ENCODE measurements at regions not wholly inside any gene's neighbourhood (a gene's known extent, or its start where the extent isn't known, plus 50 kb on each side); places are given as distances from the start of the nearest gene placed in this dataset.
"Not testable (repeated sequence)": the region's sequence is repeated elsewhere in the genome, so short reads cannot be mapped to it uniquely, and the experiment has no call there.

DNA sequence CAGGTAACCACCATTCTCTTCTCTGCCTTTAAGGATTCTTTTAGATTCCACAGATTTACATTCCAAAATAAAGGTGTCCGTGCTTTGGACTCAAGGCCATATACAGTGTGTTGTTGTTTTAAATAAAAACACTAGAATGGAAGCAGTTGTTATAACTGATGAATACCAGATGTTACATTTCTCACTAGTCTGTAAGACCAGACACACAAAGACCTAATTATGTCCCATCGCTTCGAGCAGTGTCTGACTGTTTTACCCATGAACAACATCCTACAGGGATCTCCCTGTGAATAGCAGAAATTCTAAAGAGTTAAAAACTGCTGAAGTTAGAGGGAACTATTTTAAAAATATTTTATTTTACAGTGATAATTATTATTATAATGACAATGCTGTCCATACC lies 574.7 kb upstream of the ZP4 start:
- no peak for DNase-seq (ENCODE audit: low spot score)

GRCh38 chr1:238458899-238459298 lies 568.2 kb upstream of the ZP4 start:
- DNase-seq (ENCODE audit: low spot score), result no peak

- no peak for DNase-seq (ENCODE audit: low spot score)
These were observed 566.9 kb upstream of the ZP4 start for GRCh38 chr1:238457610-238458009.

DNA sequence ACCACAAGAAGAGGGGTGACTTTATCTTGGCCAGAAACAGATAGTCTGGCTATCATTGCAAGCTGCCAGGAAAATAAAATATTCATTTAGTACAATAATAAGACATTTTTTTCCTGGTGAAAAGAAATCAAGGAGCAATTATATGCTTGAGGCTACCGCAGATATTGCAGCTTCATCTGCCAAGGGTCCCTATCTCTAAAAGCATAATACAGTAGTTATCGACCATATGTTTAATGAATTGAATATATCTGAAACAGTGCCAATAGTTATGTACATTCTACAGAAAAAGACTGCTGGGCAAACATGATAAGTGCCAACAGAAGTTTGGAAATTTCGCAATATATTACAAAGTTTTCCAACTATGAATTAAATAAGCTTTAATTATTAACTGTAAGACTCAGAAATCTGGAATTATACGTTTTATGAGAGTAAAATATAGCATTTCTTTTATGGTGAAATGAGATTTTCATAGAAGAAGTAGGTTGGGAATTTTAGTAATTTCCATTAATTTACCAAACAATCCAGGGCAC lies 561.1 kb upstream of the ZP4 start:
- DNase-seq (ENCODE audit: low spot score), result no peak

GRCh38 chr1:238450976-238451375 lies 560.3 kb upstream of the ZP4 start:
- no peak for DNase-seq (ENCODE audit: low spot score)

GRCh38 chr1:238443687-238444086 lies 553.0 kb upstream of the ZP4 start:
- DNase-seq (ENCODE audit: low spot score), result no peak

DNA sequence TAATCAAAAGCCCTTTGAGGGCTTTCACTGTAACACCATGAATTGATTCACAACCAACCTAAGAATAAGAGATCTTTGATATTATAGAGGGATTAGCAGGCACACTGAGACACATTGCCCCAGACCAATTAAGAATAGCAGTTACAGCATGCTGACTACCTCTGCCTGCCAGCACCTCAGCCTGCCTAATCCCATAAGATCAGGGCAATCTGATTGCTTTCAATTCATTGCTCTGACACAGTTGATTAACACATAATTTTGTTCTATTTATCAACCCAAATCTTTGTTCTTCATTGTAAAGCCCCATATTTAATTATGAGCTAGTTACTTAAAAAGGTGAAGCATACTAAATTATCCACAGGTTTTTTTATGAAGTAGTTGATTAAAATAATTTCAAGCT lies 548.8 kb upstream of the ZP4 start:
- no peak for DNase-seq (ENCODE audit: low spot score)

DNA sequence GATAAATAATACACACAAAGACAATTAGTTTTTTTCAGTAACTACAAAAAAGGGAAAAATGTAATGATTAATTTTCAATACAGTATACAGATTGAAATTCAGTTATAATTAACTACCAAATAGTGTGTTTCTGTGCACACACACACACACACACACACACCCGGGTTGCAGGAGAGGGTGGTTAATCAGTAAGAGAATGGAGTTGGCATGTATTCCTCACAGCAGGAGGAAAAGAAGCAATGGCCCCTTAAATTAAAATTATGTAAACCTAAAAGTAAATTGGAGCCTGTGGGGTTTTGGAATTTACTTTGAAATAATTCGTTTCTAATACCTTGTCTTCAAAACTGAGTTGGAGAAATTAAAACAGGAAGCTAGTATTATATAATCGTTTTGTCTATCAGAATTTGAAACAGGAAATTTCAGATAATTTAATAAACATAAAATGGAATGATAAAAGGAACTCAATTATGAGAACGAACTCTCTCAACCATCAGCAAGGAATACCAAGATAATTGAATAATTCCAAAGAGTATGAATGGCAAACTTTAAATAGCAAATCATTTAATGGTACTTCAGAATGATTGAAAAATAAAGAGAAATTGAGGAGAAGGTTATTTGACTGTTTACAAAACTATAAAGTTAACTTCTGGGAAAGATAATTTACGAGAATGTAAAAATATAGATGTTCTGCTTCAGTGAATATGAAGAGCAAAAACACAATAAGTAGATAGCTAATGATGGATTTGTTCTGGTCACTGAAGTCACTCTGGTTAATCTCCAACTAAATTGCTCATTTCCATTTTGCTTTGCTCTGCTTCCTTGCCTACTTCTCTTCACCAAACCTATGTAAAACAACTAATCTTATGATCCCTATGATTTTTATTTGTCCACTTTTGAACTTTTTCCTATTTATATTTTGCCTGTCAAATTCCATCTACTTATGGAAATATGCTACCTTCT lies 547.9 kb upstream of the ZP4 start:
- DNase-seq (ENCODE audit: low spot score), result no peak

GRCh38 chr1:238429703-238430102 lies 539.0 kb upstream of the ZP4 start:
- peak; percentile 39 for DNase-seq (ENCODE audit: low spot score)

- DNase-seq (ENCODE audit: low spot score), result no peak
These were observed 528.5 kb upstream of the ZP4 start for GRCh38 chr1:238419209-238419608.

- no peak for DNase-seq (ENCODE audit: low spot score)
These were observed 519.2 kb upstream of the ZP4 start for GRCh38 chr1:238409932-238410331.

DNA sequence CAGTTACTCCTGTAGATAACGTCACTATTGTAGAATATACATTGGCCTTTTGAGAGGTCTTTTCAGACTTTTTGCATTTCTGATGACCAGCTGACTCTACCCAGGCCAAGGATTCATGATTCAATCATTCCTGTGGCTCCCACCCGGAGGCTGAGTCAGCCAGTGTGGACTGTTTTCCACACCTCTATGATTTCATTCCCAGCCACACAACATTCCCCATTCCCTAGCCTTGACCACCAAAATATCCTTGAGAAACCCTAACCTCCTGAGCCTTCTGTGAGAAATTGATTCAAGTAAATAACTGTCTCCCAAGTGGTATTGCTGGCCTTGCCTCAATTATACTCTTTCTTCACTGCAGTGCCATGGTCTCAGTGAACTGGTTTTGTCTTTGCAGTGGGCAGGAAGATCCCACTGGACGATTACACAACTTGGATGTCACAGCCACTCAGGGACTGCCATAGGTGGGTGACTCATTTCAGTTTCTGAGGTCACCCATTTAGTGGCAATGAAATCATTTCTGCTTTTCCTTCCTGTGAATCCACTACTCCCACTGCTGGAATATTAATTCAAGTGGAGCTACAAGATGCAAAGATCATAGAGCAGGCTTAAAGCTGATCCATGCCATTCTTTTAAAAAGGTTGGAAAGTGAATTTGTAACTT lies 518.6 kb upstream of the ZP4 start:
- no peak for DNase-seq (ENCODE audit: low spot score)

GRCh38 chr1:238408737-238409136 lies 518.0 kb upstream of the ZP4 start:
- no peak for DNase-seq (ENCODE audit: low spot score)

GRCh38 chr1:238406098-238406860 lies 515.6 kb upstream of the ZP4 start:
- DNase-seq (ENCODE audit: low spot score), result no peak

- DNase-seq (ENCODE audit: low spot score), result no peak
These were observed 514.2 kb upstream of the ZP4 start for GRCh38 chr1:238404921-238405320.

GRCh38 chr1:238404481-238404880 lies 513.8 kb upstream of the ZP4 start:
- no peak for DNase-seq (ENCODE audit: low spot score)

- no peak for DNase-seq (ENCODE audit: low spot score)
These were observed 510.4 kb upstream of the ZP4 start for GRCh38 chr1:238401144-238401543.

DNA sequence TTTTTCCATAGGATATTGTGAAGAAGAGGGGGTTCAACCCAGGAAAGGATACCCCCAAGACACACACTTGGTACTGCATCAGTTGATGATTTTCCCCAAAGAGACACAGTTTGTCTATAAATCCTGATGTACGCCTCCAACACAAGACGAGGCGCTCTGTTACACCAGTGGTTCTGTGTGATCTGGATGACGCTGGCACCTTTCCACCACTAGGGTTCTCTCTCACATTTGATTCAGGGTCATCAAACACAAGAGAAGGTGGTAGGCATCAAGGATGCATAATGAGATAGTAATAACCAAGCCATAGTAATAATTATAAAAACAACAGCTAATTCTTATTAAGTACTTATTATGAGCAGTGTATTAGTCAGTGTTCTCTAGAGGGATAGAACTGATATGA lies 508.8 kb upstream of the ZP4 start:
- DNase-seq (ENCODE audit: low spot score), result peak; percentile 4

DNA sequence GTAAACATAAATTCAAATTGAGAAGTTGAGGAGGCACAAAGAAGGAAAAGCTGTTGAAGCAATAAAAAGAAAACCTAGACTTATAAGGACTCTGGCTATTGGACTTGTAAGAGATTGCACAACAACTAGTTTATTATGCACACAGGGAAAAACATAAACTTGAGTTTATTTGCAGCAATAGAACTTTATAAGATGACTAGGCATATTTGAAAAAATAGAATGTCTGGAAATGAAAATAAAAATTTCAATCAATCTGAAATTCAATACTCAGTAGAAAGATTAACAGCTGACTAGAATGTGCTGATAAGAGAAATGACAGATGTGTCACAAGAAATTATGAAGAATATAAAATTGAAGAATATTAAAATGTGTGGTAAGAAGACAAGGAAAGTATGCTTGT lies 505.4 kb upstream of the ZP4 start:
- DNase-seq (ENCODE audit: low spot score), result no peak

DNA sequence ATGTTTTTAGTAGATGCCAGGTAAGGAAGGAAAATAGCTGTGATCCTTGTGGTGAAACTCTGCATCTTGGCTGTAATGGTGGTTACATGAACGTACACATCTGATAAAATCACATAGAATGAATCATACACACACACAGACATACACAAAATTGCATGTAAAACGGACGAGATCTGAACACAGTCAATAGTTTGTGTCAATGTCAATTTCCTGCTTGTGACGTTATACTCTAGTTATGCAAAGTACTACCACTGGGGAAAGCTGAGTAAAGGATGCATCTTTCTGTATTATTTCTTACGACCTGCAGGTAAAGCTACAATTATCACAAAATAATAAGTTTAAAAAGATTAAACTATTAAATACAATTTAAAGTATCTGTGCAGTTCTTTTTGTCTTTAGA lies 493.7 kb upstream of the ZP4 start:
- DNase-seq (ENCODE audit: low spot score), result peak; percentile 10

- DNase-seq (ENCODE audit: low spot score), result no peak
These were observed 489.4 kb upstream of the ZP4 start for GRCh38 chr1:238380167-238380566.

DNA sequence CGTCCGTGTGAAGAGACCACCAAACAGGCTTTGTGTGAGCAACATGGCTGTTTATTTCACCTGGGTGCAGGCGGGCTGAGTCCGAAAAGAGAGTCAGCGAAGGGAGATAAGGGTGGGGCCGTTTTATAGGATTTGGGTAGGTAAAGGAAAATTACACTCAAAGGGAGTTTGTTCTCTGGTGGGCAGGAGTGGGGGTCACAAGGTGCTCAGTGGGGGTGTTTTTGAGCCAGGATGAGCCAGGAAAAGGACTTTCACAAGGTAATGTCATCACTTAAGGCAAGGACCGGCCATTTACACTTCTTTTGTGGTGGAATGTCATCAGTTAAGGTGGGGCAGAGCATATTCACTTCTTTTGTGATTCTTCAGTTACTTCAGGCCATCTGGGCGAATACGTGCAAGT lies 488.7 kb upstream of the ZP4 start:
- DNase-seq (ENCODE audit: low spot score), result not testable (repeated sequence)

Measured in HT-29 (cell line).